ENCODE measurements at regions not wholly inside any gene's neighbourhood (a gene's known extent, or its start where the extent isn't known, plus 50 kb on each side); places are given as distances from the start of the nearest gene placed in this dataset.

DNA sequence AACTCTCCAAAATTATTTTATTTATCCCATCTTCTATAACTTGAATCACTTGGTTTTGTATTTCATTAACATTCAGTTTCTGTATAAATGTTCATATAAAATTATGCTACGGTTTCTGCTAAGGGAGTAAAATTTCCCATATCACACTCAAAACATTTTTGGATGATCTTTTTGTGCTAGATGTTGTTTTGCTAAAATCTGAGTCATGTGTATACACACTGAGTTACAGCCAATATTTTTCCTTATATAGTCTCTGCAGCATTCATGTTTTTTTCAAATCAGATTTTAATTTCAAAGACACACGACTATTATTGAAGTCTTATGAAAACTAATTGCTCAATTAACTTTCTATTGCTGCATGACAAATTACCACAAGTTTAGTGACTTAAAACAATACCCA lies 54.3 kb upstream of the SLC2A12 start:
- Histone ChIP-seq H3K4me2 (ENCODE audit: low read depth, low read length) (no peak overlapping the region), H3K4me1 (ENCODE audit: low read length) (no peaks in the 10 kb centered on the region), H3K36me3 (replicated peaks; ENCODE audit: insufficient read depth, low read length) (no peaks in the 10 kb centered on the region), H3K9ac (ENCODE audit: low read length) (no peak overlapping the region), H4K20me1 (ENCODE audit: insufficient read depth, low read length) (no peaks in the 10 kb centered on the region), H3F3A (ENCODE audit: insufficient read depth, low read length) (no peaks in the 10 kb centered on the region), H3K9me3 (replicated peaks; ENCODE audit: insufficient read depth, low read length) (no peaks in the 10 kb centered on the region), H2AFZ (ENCODE audit: low read length) (no peak overlapping the region), H3K9me2 (replicated peaks; ENCODE audit: insufficient read depth, low read length) (no peaks in the 10 kb centered on the region), H3K27me3 (replicated peaks; ENCODE audit: insufficient read depth, low read length) (no peaks in the 10 kb centered on the region), H3K27ac (ENCODE audit: low read length) (no peak overlapping the region), H3K79me2 (ENCODE audit: low read length) (no peaks in the 10 kb centered on the region), H3K4me3 (ENCODE audit: low read length) (no peak overlapping the region)
- no peak for DNase-seq
- TF ChIP-seq, protein P1, sequence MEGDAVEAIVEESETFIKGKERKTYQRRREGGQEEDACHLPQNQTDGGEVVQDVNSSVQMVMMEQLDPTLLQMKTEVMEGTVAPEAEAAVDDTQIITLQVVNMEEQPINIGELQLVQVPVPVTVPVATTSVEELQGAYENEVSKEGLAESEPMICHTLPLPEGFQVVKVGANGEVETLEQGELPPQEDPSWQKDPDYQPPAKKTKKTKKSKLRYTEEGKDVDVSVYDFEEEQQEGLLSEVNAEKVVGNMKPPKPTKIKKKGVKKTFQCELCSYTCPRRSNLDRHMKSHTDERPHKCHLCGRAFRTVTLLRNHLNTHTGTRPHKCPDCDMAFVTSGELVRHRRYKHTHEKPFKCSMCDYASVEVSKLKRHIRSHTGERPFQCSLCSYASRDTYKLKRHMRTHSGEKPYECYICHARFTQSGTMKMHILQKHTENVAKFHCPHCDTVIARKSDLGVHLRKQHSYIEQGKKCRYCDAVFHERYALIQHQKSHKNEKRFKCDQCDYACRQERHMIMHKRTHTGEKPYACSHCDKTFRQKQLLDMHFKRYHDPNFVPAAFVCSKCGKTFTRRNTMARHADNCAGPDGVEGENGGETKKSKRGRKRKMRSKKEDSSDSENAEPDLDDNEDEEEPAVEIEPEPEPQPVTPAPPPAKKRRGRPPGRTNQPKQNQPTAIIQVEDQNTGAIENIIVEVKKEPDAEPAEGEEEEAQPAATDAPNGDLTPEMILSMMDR (IDR thresholded peaks at IDR 0.05; ENCODE audit: low read length) = no peak
- no peak for TF ChIP-seq EZH2phosphoT487 (IDR thresholded peaks at IDR 0.05; ENCODE audit: low read length)
- no peak for TF ChIP-seq EZH2 (optimal IDR thresholded peaks at IDR 0.05; ENCODE audit: low read depth, low read length)

DNA sequence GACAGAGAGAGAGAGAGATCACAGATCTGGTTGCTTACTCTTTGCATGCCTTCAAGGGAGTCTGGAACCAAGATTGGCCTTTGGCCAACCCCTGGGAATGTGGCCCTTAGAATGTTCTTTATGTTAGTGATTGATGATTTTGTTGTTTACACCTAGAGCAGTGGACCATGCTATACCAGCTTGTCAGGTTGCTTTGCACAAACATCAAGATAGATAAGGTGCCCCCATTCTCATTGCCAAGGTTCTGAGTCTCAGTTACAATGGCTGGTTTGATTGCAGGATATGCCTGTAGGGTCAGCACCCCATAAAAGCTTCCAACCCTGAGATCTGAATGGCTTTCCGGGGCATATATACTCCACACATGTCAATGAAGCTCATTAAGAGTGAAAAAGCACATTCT lies 53.5 kb upstream of the SLC2A12 start:
- TF ChIP-seq, protein P1 (IDR thresholded peaks at IDR 0.05; ENCODE audit: low read length) = no peak
- TF ChIP-seq EZH2 (optimal IDR thresholded peaks at IDR 0.05; ENCODE audit: low read depth, low read length) = no peak
- no peak for TF ChIP-seq EZH2phosphoT487 (IDR thresholded peaks at IDR 0.05; ENCODE audit: low read length)
- Histone ChIP-seq H3K4me2 (ENCODE audit: low read depth, low read length) (no peak overlapping the region), H3K27ac (ENCODE audit: low read length) (no peak overlapping the region), H3K36me3 (replicated peaks; ENCODE audit: insufficient read depth, low read length) (no peaks in the 10 kb centered on the region), H3K9me3 (replicated peaks; ENCODE audit: insufficient read depth, low read length) (no peaks in the 10 kb centered on the region), H2AFZ (ENCODE audit: low read length) (no peak overlapping the region), H3K9me2 (replicated peaks; ENCODE audit: insufficient read depth, low read length) (no peaks in the 10 kb centered on the region), H3F3A (ENCODE audit: insufficient read depth, low read length) (no peaks in the 10 kb centered on the region), H3K4me3 (ENCODE audit: low read length) (no peak overlapping the region), H3K27me3 (replicated peaks; ENCODE audit: insufficient read depth, low read length) (no peaks in the 10 kb centered on the region), H3K79me2 (ENCODE audit: low read length) (no peaks in the 10 kb centered on the region), H3K9ac (ENCODE audit: low read length) (no peak overlapping the region), H4K20me1 (ENCODE audit: insufficient read depth, low read length) (no peaks in the 10 kb centered on the region), H3K4me1 (ENCODE audit: low read length) (no peaks in the 10 kb centered on the region)
- no peak for DNase-seq

DNA sequence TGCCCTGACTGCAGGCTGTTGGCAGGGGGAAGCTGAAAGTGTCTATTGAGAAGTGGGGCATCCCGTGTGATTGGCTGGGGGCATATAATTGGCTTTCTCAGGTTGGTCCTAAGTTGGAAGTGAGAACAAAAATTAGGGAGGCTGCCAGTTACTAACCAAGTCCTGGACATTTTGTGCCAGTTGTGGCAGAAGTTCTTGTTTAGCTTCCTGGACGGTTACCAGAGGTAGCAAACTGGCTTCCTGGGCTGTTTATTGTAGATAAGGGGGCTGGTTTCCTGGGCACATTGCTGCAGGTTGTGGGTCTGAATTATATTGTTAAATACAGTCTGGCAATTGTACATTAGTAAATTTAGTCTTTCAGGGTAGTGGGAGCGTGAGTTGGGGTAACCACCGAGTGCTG lies 50.6 kb upstream of the SLC2A12 start:
- Histone ChIP-seq H3K4me1 (ENCODE audit: low read length) (no peaks in the 10 kb centered on the region), H3K79me2 (ENCODE audit: low read length) (no peaks in the 10 kb centered on the region), H3K9ac (ENCODE audit: low read length) (no peak overlapping the region), H3K36me3 (replicated peaks; ENCODE audit: insufficient read depth, low read length) (no peaks in the 10 kb centered on the region), H3K27me3 (replicated peaks; ENCODE audit: insufficient read depth, low read length) (no peaks in the 10 kb centered on the region), H3F3A (ENCODE audit: insufficient read depth, low read length) (no peaks in the 10 kb centered on the region), H3K9me3 (replicated peaks; ENCODE audit: insufficient read depth, low read length) (no peaks in the 10 kb centered on the region), H3K4me2 (ENCODE audit: low read depth, low read length) (no peak overlapping the region), H4K20me1 (ENCODE audit: insufficient read depth, low read length) (no peaks in the 10 kb centered on the region), H3K4me3 (ENCODE audit: low read length) (no peak overlapping the region), H3K9me2 (replicated peaks; ENCODE audit: insufficient read depth, low read length) (no peaks in the 10 kb centered on the region), H3K27ac (ENCODE audit: low read length) (no peak overlapping the region), H2AFZ (ENCODE audit: low read length) (no peak overlapping the region)
- TF ChIP-seq, protein P1 (IDR thresholded peaks at IDR 0.05; ENCODE audit: low read length) = no peak
- TF ChIP-seq EZH2phosphoT487 (IDR thresholded peaks at IDR 0.05; ENCODE audit: low read length) (no peak), EZH2 (optimal IDR thresholded peaks at IDR 0.05; ENCODE audit: low read depth, low read length) (no peak)
- no peak for DNase-seq

Data from MM.1S (cell line).